ENCODE measurements at regions not wholly inside any gene's neighbourhood (a gene's known extent, or its start where the extent isn't known, plus 50 kb on each side); places are given as distances from the start of the nearest gene placed in this dataset.

GRCh38 chr11:113542420-113542819, 67.2 kb upstream of the DRD2 start:
- Histone ChIP-seq H3K18ac (ENCODE audit: low read depth, low read length) (no peak overlapping the region), H3K9me1 (ENCODE audit: insufficient read depth, low read length) (peaks cover under 1% of the 10 kb centered on the region), H2BK15ac (ENCODE audit: low read depth, low read length) (no peak overlapping the region), H3K4me3 (ENCODE audit: insufficient read depth, low read depth, low read length) (no peak overlapping the region), H4K5ac (ENCODE audit: low read depth, low read length) (no peak overlapping the region), H3K4ac (ENCODE audit: low read depth, low read length) (no peak overlapping the region), H4K91ac (ENCODE audit: insufficient read depth, low read depth, low read length) (no peak overlapping the region), H2AK5ac (ENCODE audit: low read depth, low read length) (no peak overlapping the region), H4K20me1 (ENCODE audit: insufficient read depth, low read length) (no peaks in the 10 kb centered on the region), H3K9me3 (ENCODE audit: control insufficient read depth, insufficient read depth, low read length) (no peaks in the 10 kb centered on the region), H3K56ac (ENCODE audit: extremely low read depth, insufficient read depth, low read length) (no peak overlapping the region), H4K8ac (ENCODE audit: low read depth in 2 of 2, low read length in 2 of 2) (no peak overlapping the region), H3K23ac (ENCODE audit: low read depth, low read length) (no peak overlapping the region), H3K4me2 (ENCODE audit: low read depth, low read length) (no peak overlapping the region), H2AK9ac (replicated peaks; ENCODE audit: low read depth, low read length, poor library complexity) (no peak overlapping the region), H2BK5ac (ENCODE audit: low read depth, low read length, poor library complexity, severe bottlenecking) (no peak overlapping the region), H3K36me3 (ENCODE audit: control insufficient read depth, insufficient read depth, low read length) (no peaks in the 10 kb centered on the region), H2BK120ac (ENCODE audit: low read depth, low read length) (no peak overlapping the region), H3K79me1 (ENCODE audit: low read depth in 1 of 2, low read length in 2 of 2) (no peaks in the 10 kb centered on the region), H3K14ac (replicated peaks; ENCODE audit: low read depth, low read length) (no peak overlapping the region), H2BK20ac (ENCODE audit: low read depth, low read length) (no peak overlapping the region), H3K4me1 (ENCODE audit: control insufficient read depth, insufficient read depth, low read length) (peaks cover under 1% of the 10 kb centered on the region; the same call in 1 of the 2 replicates), H3K27me3 (ENCODE audit: control insufficient read depth, insufficient read depth, low read length) (peaks cover 20% of the 10 kb centered on the region), H3K27ac (ENCODE audit: insufficient read depth, low read length) (no peak overlapping the region), H3K9ac (ENCODE audit: low read depth, low read length) (no peak overlapping the region), H2AFZ (replicated peaks; ENCODE audit: low read length, poor library complexity) (no peak overlapping the region)
- in situ Hi-C loops (cut with MboI; ENCODE audit: low sequenced_read_pairs) (loop anchor here (25.0 kb wide), 1 partner anchor 1330 kb away; no protein-coding TSS in a partner anchor), dilution Hi-C loops (cut with HindIII; ENCODE audit: low sequenced_read_pairs, unreplicated experiment) (no loop called here), intact Hi-C loops (cut with micrococcal nuclease) (loop anchor here (5.0 kb wide), 1 partner anchor 180 kb away; no protein-coding TSS in a partner anchor)
- TF ChIP-seq RAD21 (IDR thresholded peaks at IDR 0.05; ENCODE audit: low read length) (no peak), NFE2L2 (IDR thresholded peaks at IDR 0.05; ENCODE audit: low read depth, low read length) (no peak), USF2 (IDR thresholded peaks at IDR 0.05; ENCODE audit: low read depth, low read length) (no peak), POLR2A (IDR thresholded peaks at IDR 0.05; ENCODE audit: low read depth, low read length) (no peak), RCOR1 (IDR thresholded peaks at IDR 0.05; ENCODE audit: insufficient replicate concordance, low read length) (no peak), RFX5 (IDR thresholded peaks at IDR 0.05; ENCODE audit: low read depth, low read length) (no peak), FOS (IDR thresholded peaks at IDR 0.05; ENCODE audit: low read depth, low read length) (no peak), CHD1 (IDR thresholded peaks at IDR 0.05; ENCODE audit: low read depth, low read length) (no peak), CEBPB (IDR thresholded peaks at IDR 0.05; ENCODE audit: low read depth, low read length) (no peak), SMC3 (IDR thresholded peaks at IDR 0.05; ENCODE audit: low read depth, low read length) (no peak), ELK1 (IDR thresholded peaks at IDR 0.05; ENCODE audit: borderline replicate concordance, low read depth, low read length) (no peak), MXI1 (IDR thresholded peaks at IDR 0.05; ENCODE audit: borderline replicate concordance, low read depth, low read length) (no peak), MAZ (IDR thresholded peaks at IDR 0.05; ENCODE audit: borderline replicate concordance, low read depth, low read length) (no peak), MAFK (IDR thresholded peaks at IDR 0.05; ENCODE audit: low read depth, low read length) (no peak), BHLHE40 (IDR thresholded peaks at IDR 0.05; ENCODE audit: low read depth, low read length) (no peak)
- TF ChIP-seq, protein P1, sequence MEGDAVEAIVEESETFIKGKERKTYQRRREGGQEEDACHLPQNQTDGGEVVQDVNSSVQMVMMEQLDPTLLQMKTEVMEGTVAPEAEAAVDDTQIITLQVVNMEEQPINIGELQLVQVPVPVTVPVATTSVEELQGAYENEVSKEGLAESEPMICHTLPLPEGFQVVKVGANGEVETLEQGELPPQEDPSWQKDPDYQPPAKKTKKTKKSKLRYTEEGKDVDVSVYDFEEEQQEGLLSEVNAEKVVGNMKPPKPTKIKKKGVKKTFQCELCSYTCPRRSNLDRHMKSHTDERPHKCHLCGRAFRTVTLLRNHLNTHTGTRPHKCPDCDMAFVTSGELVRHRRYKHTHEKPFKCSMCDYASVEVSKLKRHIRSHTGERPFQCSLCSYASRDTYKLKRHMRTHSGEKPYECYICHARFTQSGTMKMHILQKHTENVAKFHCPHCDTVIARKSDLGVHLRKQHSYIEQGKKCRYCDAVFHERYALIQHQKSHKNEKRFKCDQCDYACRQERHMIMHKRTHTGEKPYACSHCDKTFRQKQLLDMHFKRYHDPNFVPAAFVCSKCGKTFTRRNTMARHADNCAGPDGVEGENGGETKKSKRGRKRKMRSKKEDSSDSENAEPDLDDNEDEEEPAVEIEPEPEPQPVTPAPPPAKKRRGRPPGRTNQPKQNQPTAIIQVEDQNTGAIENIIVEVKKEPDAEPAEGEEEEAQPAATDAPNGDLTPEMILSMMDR (conservative IDR thresholded peaks at IDR 0.05; ENCODE audit: low read depth, low read length) = no peak
- ChIA-PET CTCF (no interaction called here), POLR2A (ENCODE audit: unreplicated experiment) (no interaction called here)
- DNase-seq (no peak), ATAC-seq (ENCODE audit: low read depth) (no peak)
- BruUV-seq (replicated peaks) = no TSS peak
- 83% methylated on average over 2 of the region's 2 CpGs; no CpG with 5 or more reads in 1 of the 2 experiments for WGBS, 2 experiments (ENCODE audit: extremely low coverage in 2 of 2, insufficient read length in 1 of 2)

Measured in IMR-90 (cell line).